HCT116 (cell line): ENCODE measurements at regions not wholly inside any gene's neighbourhood (a gene's known extent, or its start where the extent isn't known, plus 50 kb on each side); places are given as distances from the start of the nearest gene placed in this dataset.

Experiments used
- ATAC-seq: fragments of 200-7000 bp; cut with Tn5 transposase; 2 replicates; pipeline ENCODE4 v1.9.1; 2020; ENCODE audit warnings: mild to moderate bottlenecking, moderate library complexity
- BruUV-seq: library from RNA; stranded (reverse); fragments of 400-500 nt; replicated peaks from 2 replicates; lab custom pipeline; 2021; lab: Mats Ljungman, UMichigan
- CTCF ChIA-PET: fragments of 300-600 bp; sonication (Branson Sonifier 250); formaldehyde crosslinking; loops from one replicate; lab custom pipeline; 2021; ENCODE audit warnings: antibody characterized with exemption; lab: Charles Lee
- POLR2A ChIA-PET: fragments of 300-600, 350-600 bp; sonication (Branson Sonifier 250); formaldehyde crosslinking; loops from one replicate; lab custom pipeline; 2021; ENCODE audit warnings: antibody characterized with exemption; lab: Charles Lee
- RAD21 ChIA-PET, 2 experiments: fragments of 300-600 bp; sonication (Branson Sonifier 250); formaldehyde crosslinking; loops; one replicate each; lab custom pipeline; 2023; ENCODE audit warnings: low total read pairs in 2 of 2; ENCODE audit not compliant: uncharacterized antibody in 2 of 2, unreplicated experiment in 2 of 2, low non-redundant PET in 1 of 2; lab: Charles Lee
- DNase-seq: peaks from one replicate; pipeline ENCODE4 v3.0.0-alpha.2; 2010; ENCODE audit warnings: low read depth, low spot score
- H2AFZ ChIP-seq: fragments of 200-600 bp; shearing (Covaris generic), sonication (generic); 2 replicates; pipeline ENCODE4 v1.6.1; 2017; ENCODE audit warnings: low read depth, mixed run types, mixed read lengths, antibody characterized with exemption, low read length; ENCODE audit not compliant: poor library complexity, severe bottlenecking
- H3K27ac ChIP-seq: 2 replicates; pipeline ENCODE4 v1.5.1; 2012; ENCODE audit warnings: low read depth, low read length
- H3K27me3 ChIP-seq: fragments of 200-600 bp; sonication (generic); 2 replicates; pipeline ENCODE4 v1.6.1; 2016; ENCODE audit warnings: mixed run types, low read length, mixed read lengths; ENCODE audit not compliant: insufficient read depth
- H3K36me3 ChIP-seq, 2 experiments: fragments of 200-500 bp in 1 of 2; fragments of 200-600 bp in 1 of 2; sonication (Bioruptor generic) in 1 of 2; sonication (generic) in 1 of 2; 2 replicates each; pipeline versions ENCODE4 v1.5.1 to v1.6.1; 2014 to 2016; ENCODE audit warnings: low read length in 2 of 2, inconsistent platforms in 1 of 2, mixed read lengths in 1 of 2, mixed run types in 1 of 2; ENCODE audit not compliant: insufficient read depth in 2 of 2, control insufficient read depth in 1 of 2
- H3K4me1 ChIP-seq, 2 experiments: fragments of 200-600 bp in 1 of 2; sonication (generic) in 1 of 2; 2 replicates each; pipeline versions ENCODE4 v1.5.1 to v1.6.1; 2012 to 2017; ENCODE audit warnings: low read length in 2 of 2, inconsistent platforms in 1 of 2, mild to moderate bottlenecking in 1 of 2, mixed read lengths in 1 of 2, mixed run types in 1 of 2, moderate library complexity in 1 of 2; ENCODE audit not compliant: insufficient read depth in 2 of 2, control insufficient read depth in 1 of 2
- H3K4me2 ChIP-seq: fragments of 200-600 bp; sonication (generic); 2 replicates; pipeline ENCODE4 v1.6.1; 2017; ENCODE audit warnings: mixed run types, low read length, mixed read lengths
- H3K4me3 ChIP-seq, 2 experiments: fragments of 200-600 bp in 1 of 2; sonication (generic) in 1 of 2; replicated peaks in 1 of 2; 2 replicates each; pipeline ENCODE4 v1.5.1; 2011 to 2016; ENCODE audit warnings: low read length in 2 of 2, control low read depth in 1 of 2, low read depth in 1 of 2, mild to moderate bottlenecking in 1 of 2, mixed read lengths in 1 of 2, mixed run types in 1 of 2
- H3K79me2 ChIP-seq: fragments of 200-600 bp; sonication (generic); 2 replicates; pipeline ENCODE4 v1.6.1; 2017; ENCODE audit warnings: mild to moderate bottlenecking, mixed run types, low read length, moderate library complexity, mixed read lengths; ENCODE audit not compliant: insufficient read depth
- H3K9ac ChIP-seq: fragments of 200-600 bp; sonication (generic); 2 replicates; pipeline ENCODE4 v1.6.1; 2016; ENCODE audit warnings: low read length, mixed read lengths
- H3K9me2 ChIP-seq: fragments of 200-600 bp; sonication (generic), shearing (Covaris generic); 2 replicates; pipeline ENCODE4 v1.6.1; 2017; ENCODE audit warnings: mixed run types, mild to moderate bottlenecking, moderate library complexity; ENCODE audit not compliant: insufficient read depth
- H3K9me3 ChIP-seq, 2 experiments: fragments of 200-500 bp in 1 of 2; fragments of 200-600 bp in 1 of 2; sonication (Bioruptor generic) in 1 of 2; sonication (generic) in 1 of 2; 2 replicates each; pipeline ENCODE4 v1.6.1; 2014 to 2017; ENCODE audit warnings: low read length in 2 of 2, mixed read lengths in 2 of 2, inconsistent platforms in 1 of 2, low read depth in 1 of 2, mild to moderate bottlenecking in 1 of 2, mixed run types in 1 of 2, moderate library complexity in 1 of 2; ENCODE audit not compliant: control insufficient read depth in 1 of 2, insufficient read depth in 1 of 2
- H4K20me1 ChIP-seq: fragments of 200-600 bp; sonication (generic), shearing (Covaris generic); 2 replicates; pipeline ENCODE4 v1.6.1; 2017; ENCODE audit warnings: mixed run types, mild to moderate bottlenecking, moderate library complexity; ENCODE audit not compliant: insufficient read depth
- CEBPB ChIP-seq: IDR thresholded peaks from 2 replicates; pipeline ENCODE4 v1.6.1; 2012; ENCODE audit warnings: low read depth
- EGR1 ChIP-seq: IDR thresholded peaks from 2 replicates; pipeline ENCODE4 v1.6.1; 2012; ENCODE audit warnings: low read depth
- ELF1 ChIP-seq: IDR thresholded peaks from 2 replicates; pipeline ENCODE4 v1.6.1; 2012; ENCODE audit warnings: low read depth, borderline replicate concordance
- EZH2phosphoT487 ChIP-seq: fragments of 200-600 bp; IDR thresholded peaks from 2 replicates; pipeline ENCODE4 v1.6.1; 2018; ENCODE audit warnings: antibody characterized with exemption, borderline replicate concordance
- FOSL1 ChIP-seq: IDR thresholded peaks from 2 replicates; pipeline ENCODE4 v1.6.1; 2012; ENCODE audit warnings: low read depth
- JUND ChIP-seq: IDR thresholded peaks from 2 replicates; pipeline ENCODE4 v1.6.1; 2012
- MAX ChIP-seq: IDR thresholded peaks from 2 replicates; pipeline ENCODE4 v1.6.1; 2012
- POLR2A ChIP-seq: IDR thresholded peaks from 2 replicates; pipeline ENCODE4 v1.7.0; 2011; ENCODE audit warnings: borderline replicate concordance; ENCODE audit not compliant: insufficient read depth, insufficient read length; ENCODE audit errors: extremely low read depth
- RAD21 ChIP-seq: IDR thresholded peaks from 2 replicates; pipeline ENCODE4 v1.6.1; 2012; ENCODE audit warnings: low read depth, mild to moderate bottlenecking
- SP1 ChIP-seq: IDR thresholded peaks from 2 replicates; pipeline ENCODE4 v1.6.1; 2012; ENCODE audit warnings: low read depth
- SRF ChIP-seq: IDR thresholded peaks from 2 replicates; pipeline ENCODE4 v1.6.1; 2012; ENCODE audit warnings: low read depth
- TCF7L2 ChIP-seq: IDR thresholded peaks from 2 replicates; pipeline ENCODE4 v1.7.0; 2011; ENCODE audit warnings: borderline replicate concordance, inconsistent platforms; ENCODE audit not compliant: insufficient read depth, insufficient read length; ENCODE audit errors: extremely low read depth
- YY1 ChIP-seq: IDR thresholded peaks from 2 replicates; pipeline ENCODE4 v1.6.1; 2011; ENCODE audit warnings: low read length, low read depth, moderate library complexity, mild to moderate bottlenecking; ENCODE audit not compliant: insufficient replicate concordance; ENCODE audit errors: extremely low read depth
- ZFX ChIP-seq: fragments of 450-650 bp; IDR thresholded peaks from 2 replicates; pipeline ENCODE4 v1.6.1; 2017
- ZNF274 ChIP-seq: fragments of 200-500 bp; sonication (Bioruptor generic); IDR thresholded peaks from 2 replicates; pipeline ENCODE4 v1.6.1; 2014; ENCODE audit warnings: mild to moderate bottlenecking, low read depth, low read length, inconsistent platforms
- intact Hi-C: fragments of 100-400 bp; cut with micrococcal nuclease; formaldehyde crosslinking; loops from 2 replicates; pipeline ENCODE4 v1.10.0; 2022
- TF ChIP-seq, protein P1 (sequence below): IDR thresholded peaks from 2 replicates; pipeline ENCODE4 v1.6.1; 2012; ENCODE audit warnings: low read depth
- TF ChIP-seq, protein P2 (sequence below), 3 experiments: fragments of 200-600 bp in 1 of 3; sonication (generic) in 1 of 3; IDR thresholded peaks in 2 of 3; conservative IDR thresholded peaks in 1 of 3; 2 replicates each; pipeline ENCODE4 v1.5.1; 2012 to 2017; ENCODE audit warnings: low read depth in 2 of 3, low read length in 2 of 3, antibody characterized with exemption in 1 of 3, borderline replicate concordance in 1 of 3, control low read depth in 1 of 3, mild to moderate bottlenecking in 1 of 3, mixed read lengths in 1 of 3, mixed run types in 1 of 3, moderate library complexity in 1 of 3; ENCODE audit not compliant: insufficient read depth in 1 of 3
- TF ChIP-seq, protein P3 (sequence below): IDR thresholded peaks from 2 replicates; pipeline ENCODE4 v1.6.1; 2012

GRCh38 chr14:28896337-28896736 lies 129.8 kb downstream of the FOXG1 start:
- H3K4me3 ChIP-seq = no peak overlapping the region
- H3K9me3 ChIP-seq = peaks cover 15 to 51% of the 10 kb centered on the region in 2 experiments; a peak in 3 of 4 replicates
- ATAC-seq (no peak), DNase-seq (no peak)
- no peaks in the 10 kb centered on the region for H3K9me2 ChIP-seq
- no peak overlapping the region for H3K27ac ChIP-seq
- POLR2A ChIA-PET = no interaction called here
- H3K4me1 ChIP-seq = no peaks in the 10 kb centered on the region
- H4K20me1 ChIP-seq = no peaks in the 10 kb centered on the region
- no peaks in the 10 kb centered on the region for H3K36me3 ChIP-seq
- TF ChIP-seq FOSL1 = no peak
- no peak for TF ChIP-seq TCF7L2
- TF ChIP-seq, protein P1, sequence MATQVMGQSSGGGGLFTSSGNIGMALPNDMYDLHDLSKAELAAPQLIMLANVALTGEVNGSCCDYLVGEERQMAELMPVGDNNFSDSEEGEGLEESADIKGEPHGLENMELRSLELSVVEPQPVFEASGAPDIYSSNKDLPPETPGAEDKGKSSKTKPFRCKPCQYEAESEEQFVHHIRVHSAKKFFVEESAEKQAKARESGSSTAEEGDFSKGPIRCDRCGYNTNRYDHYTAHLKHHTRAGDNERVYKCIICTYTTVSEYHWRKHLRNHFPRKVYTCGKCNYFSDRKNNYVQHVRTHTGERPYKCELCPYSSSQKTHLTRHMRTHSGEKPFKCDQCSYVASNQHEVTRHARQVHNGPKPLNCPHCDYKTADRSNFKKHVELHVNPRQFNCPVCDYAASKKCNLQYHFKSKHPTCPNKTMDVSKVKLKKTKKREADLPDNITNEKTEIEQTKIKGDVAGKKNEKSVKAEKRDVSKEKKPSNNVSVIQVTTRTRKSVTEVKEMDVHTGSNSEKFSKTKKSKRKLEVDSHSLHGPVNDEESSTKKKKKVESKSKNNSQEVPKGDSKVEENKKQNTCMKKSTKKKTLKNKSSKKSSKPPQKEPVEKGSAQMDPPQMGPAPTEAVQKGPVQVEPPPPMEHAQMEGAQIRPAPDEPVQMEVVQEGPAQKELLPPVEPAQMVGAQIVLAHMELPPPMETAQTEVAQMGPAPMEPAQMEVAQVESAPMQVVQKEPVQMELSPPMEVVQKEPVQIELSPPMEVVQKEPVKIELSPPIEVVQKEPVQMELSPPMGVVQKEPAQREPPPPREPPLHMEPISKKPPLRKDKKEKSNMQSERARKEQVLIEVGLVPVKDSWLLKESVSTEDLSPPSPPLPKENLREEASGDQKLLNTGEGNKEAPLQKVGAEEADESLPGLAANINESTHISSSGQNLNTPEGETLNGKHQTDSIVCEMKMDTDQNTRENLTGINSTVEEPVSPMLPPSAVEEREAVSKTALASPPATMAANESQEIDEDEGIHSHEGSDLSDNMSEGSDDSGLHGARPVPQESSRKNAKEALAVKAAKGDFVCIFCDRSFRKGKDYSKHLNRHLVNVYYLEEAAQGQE = no peak
- TF ChIP-seq EZH2phosphoT487 = no peak
- TF ChIP-seq, protein P2, sequence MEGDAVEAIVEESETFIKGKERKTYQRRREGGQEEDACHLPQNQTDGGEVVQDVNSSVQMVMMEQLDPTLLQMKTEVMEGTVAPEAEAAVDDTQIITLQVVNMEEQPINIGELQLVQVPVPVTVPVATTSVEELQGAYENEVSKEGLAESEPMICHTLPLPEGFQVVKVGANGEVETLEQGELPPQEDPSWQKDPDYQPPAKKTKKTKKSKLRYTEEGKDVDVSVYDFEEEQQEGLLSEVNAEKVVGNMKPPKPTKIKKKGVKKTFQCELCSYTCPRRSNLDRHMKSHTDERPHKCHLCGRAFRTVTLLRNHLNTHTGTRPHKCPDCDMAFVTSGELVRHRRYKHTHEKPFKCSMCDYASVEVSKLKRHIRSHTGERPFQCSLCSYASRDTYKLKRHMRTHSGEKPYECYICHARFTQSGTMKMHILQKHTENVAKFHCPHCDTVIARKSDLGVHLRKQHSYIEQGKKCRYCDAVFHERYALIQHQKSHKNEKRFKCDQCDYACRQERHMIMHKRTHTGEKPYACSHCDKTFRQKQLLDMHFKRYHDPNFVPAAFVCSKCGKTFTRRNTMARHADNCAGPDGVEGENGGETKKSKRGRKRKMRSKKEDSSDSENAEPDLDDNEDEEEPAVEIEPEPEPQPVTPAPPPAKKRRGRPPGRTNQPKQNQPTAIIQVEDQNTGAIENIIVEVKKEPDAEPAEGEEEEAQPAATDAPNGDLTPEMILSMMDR (IDR thresholded peaks at IDR 0.05 in 2 of 3, conservative IDR thresholded peaks at IDR 0.05 in 1 of 3; ENCODE audit: borderline replicate concordance in 1 of 3, insufficient read depth in 1 of 3, low read depth in 2 of 3, low read length in 2 of 3) = no peak
- TF ChIP-seq POLR2A = no peak
- TF ChIP-seq MAX = no peak
- TF ChIP-seq SRF = no peak
- TF ChIP-seq ZFX = no peak
- TF ChIP-seq RAD21 = no peak
- TF ChIP-seq ELF1 = no peak
- no peak for TF ChIP-seq EGR1
- TF ChIP-seq YY1 = no peak
- no peak for TF ChIP-seq ZNF274
- no peak for TF ChIP-seq JUND
- TF ChIP-seq SP1 = no peak
- TF ChIP-seq, protein P3, sequence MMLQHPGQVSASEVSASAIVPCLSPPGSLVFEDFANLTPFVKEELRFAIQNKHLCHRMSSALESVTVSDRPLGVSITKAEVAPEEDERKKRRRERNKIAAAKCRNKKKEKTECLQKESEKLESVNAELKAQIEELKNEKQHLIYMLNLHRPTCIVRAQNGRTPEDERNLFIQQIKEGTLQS = no peak
- TF ChIP-seq CEBPB = no peak
- intact Hi-C loops = no loop called here
- BruUV-seq = no TSS peak
- RAD21 ChIA-PET = no interaction called here
- H3K4me2 ChIP-seq = no peak overlapping the region
- H3K79me2 ChIP-seq = no peaks in the 10 kb centered on the region
- H3K27me3 ChIP-seq = no peaks in the 10 kb centered on the region
- H2AFZ ChIP-seq = no peak overlapping the region
- CTCF ChIA-PET = no interaction called here
- no peak overlapping the region for H3K9ac ChIP-seq
